ENCODE measurements at regions not wholly inside any gene's neighbourhood (a gene's known extent, or its start where the extent isn't known, plus 50 kb on each side); places are given as distances from the start of the nearest gene placed in this dataset.
A peak's percentile ranks its signal among the peaks of the same experiment; 100 is the strongest.
"Not testable (repeated sequence)": the region's sequence is repeated elsewhere in the genome, so short reads cannot be mapped to it uniquely, and the experiment has no call there.

GRCh38 chr3:162584986-162585385, 1088.4 kb downstream of the OTOL1 start:
- DNase-seq, result no peak

DNA sequence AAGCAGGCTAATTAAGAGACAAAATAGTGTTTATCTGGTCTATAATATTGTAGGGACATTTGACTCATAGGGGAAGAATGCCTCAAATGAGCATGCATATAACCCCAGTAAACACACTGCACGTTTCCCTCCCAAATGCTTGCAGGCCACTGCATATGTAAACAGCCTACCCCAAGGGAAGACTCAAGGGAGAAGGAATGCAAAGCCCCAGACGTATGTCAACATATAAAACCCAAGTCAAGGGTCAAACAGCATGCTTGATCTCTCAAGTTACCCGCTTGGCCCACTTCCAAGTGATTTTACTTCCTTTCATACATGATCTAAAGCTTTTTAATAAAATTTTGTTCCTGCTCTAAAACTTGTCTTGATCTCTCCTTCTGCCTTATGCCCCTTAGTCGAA, 1090.0 kb downstream of the OTOL1 start:
- DNase-seq, result peak; percentile 7

GRCh38 chr3:162597226-162597625, 1100.6 kb downstream of the OTOL1 start:
- no peak for DNase-seq

DNA sequence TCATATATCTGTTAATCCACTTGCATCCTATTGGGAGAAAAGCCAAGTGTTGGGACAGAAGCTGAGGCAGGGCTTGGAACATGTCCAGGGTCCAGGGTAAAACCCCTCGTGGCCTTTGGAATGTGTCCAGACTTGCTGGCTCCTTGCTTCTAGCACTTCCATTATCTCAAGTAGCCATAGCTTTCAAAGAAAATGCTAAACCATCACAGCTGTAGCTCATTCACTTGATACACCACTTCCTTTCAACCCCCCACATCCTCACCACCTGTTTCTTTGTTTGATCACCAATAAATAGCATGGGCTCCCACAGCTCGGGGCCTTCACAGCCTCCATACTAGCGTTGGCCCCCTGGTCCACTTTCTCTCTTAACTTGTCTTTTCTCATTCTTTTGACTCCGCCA, 1101.9 kb downstream of the OTOL1 start:
- not testable (repeated sequence) for DNase-seq

- DNase-seq, result not testable (repeated sequence)
These were observed 1103.1 kb downstream of the OTOL1 start for GRCh38 chr3:162599742-162600141.

DNA sequence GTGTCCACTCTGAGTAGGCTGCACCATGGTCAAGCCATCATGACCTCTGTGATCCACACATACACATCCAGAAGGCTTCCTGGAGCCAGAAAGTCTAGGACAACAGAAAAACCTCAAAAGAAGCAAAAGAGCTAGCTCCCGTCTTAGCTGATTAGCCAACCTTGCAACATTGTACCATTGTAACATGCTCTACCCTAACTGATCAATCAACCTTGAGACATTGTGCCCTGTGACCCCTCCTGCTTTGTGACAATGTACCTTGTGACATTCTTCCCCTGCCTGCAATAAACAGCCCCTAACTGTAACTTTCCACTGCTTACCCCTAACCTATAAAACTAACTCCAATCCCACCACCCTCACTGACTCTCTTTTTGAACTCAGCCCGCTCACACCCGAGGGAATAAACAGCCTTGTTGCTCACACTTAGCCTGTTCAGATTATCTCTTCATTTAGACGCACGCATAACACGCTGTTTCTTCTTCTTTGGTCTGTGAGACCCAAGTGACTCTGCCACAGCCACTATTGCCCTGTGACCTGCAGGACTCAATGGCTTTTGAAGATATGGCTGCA, 1104.6 kb downstream of the OTOL1 start:
- no peak for DNase-seq

DNA sequence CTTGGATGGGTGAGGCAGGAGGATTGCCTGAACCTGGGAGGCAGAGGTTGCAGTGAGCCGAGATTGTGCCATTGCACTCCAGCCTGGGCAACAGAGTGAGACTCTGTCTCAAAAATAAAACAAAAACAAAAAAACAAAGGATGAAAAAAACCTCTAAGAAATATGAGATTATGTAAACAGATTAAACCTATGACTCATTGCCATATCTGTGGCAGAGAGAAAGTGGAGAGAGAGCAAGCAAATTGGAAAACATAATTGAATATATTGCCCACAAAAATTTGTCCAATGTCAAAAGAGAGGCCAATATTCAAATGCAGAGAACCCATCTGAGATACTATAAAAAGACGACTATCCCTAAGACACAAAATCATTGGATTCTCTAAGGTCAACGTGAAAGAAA, 1106.0 kb downstream of the OTOL1 start:
- DNase-seq, result no peak

DNA sequence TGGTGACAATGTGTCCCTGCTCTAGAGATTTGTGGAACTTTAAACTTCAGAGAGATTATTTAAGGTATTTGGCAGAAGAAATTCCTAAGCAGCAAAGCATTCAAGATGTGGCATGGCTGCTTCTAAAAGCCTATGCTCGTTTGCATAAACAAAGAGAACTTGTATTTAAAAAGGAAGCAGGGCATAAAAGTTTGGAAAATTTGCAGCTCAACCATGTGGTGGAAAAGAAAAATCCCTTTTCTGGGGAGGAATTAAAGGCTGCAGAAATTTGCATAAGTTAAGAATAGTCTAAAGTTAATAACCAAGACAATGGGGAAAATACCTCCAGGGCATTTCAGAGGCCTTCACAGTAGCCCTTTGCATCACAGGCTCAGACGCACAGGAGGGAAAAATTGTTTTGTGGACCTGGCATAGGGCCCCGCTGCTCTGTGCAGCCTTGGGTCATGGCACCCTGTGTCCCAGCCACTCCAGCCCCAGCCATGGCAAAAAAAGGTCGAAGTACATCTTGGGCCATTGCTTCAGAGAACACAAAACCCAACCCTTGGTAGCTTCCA, 1109.1 kb downstream of the OTOL1 start:
- no peak for DNase-seq

DNA sequence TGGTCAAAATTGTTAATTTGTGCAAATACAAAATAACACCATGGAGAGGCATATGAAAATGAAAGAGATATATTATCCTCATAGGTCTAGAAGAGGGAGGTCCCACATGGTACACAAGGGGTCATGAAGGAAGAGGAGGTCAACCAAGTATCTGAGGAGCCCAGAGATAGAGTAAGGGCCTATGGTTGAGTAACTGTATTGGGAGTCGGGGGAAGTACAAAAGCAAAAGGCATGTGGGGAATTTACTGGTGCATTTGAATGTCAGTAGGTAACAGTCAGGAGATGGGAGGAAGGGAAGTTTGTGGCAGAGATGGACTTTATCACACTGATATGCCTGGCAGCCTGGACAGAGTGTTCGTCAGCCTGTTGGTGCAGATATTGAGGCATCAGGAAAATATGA, 1113.7 kb downstream of the OTOL1 start:
- peak; percentile 88 for DNase-seq

GRCh38 chr3:162612991-162613390, 1116.4 kb downstream of the OTOL1 start:
- no peak for DNase-seq

GRCh38 chr3:162626172-162626571, 1129.6 kb downstream of the OTOL1 start:
- no peak for DNase-seq

- no peak for DNase-seq
These were observed 1131.9 kb downstream of the OTOL1 start for GRCh38 chr3:162628531-162628930.

GRCh38 chr3:162629372-162629771, 1132.8 kb downstream of the OTOL1 start:
- no peak for DNase-seq

GRCh38 chr3:162632672-162633071, 1136.1 kb downstream of the OTOL1 start:
- DNase-seq, result no peak

DNA sequence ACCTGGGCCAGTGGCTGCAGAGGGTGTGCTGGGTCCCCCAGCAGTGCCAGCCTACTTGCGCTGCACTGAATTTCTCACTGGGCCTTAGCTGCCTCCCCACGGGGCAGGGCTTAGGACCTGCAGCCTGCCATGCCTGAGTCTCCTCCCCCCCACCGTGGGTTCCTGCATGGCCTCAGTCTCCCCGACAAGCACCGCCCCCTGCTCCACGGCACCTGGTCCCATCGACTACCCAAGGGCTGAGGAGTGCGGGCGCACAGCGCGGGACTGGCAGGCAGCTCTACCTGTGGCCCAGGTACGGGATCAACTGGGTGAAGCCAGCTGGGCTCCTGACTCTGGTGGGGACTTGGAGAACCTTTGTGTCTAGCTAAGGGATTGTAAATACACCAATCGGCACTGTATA, 1143.6 kb downstream of the OTOL1 start:
- not testable (repeated sequence) for DNase-seq

DNA sequence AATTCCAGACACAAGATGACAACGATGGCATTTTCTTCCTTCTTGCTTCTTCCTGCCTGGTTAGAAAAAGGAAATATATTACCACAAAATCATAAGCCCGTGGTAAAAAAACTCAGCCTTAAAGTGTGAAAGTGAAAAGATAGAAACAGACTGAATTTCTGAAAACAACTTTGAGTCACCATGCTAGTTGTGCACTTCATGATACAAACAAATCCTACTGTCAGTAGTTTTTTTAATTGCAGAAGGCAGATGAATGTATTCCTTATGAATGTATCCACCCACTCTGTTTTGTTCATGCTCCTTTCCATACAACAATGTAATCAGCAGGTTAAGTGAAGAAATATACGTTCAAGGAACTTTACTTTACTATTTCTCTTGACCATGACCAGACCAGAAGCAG, 1144.7 kb downstream of the OTOL1 start:
- no peak for DNase-seq

- DNase-seq, result no peak
These were observed 1145.3 kb downstream of the OTOL1 start for GRCh38 chr3:162641907-162642306.

GRCh38 chr3:162643245-162643644, 1146.6 kb downstream of the OTOL1 start:
- peak; percentile 35 for DNase-seq

DNA sequence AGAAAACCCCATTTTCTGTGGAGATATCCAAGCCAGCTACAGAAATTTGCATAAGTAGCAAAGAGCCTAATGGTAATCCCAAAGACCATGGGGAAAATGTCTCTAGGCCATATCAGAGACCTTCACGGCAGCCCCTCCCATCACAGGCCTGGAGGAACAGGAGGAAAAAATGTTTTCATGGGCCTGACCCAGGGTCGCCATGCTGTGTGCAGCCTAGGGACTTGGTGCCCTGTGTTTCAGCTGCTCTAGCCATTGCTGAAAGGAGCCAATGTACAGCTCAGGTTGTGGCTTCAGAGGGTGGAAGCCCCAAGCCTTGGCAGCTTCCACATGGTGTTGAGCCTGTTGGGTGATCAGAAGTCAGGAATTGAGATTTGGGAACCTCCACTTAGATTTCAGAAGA, 1150.7 kb downstream of the OTOL1 start:
- DNase-seq, result no peak

DNA sequence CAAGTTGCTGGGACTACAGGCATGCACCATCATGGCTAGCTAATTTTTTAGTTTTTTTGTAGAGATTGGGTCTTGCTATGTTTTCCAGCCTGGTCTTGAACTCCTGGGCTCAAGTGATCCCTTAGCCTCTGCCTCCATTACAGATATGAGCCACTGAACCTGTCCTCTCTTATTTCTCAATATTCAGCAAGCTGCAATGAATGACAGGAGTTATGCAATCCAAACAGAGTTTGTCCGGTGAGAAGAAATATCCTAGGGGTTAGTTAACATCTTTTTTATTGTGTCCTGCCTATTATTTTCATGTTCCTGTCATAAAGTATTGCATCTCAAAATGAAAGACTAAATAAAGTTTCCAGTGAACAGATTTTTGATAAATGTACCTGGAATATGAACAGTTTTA, 1161.4 kb downstream of the OTOL1 start:
- no peak for DNase-seq

DNA sequence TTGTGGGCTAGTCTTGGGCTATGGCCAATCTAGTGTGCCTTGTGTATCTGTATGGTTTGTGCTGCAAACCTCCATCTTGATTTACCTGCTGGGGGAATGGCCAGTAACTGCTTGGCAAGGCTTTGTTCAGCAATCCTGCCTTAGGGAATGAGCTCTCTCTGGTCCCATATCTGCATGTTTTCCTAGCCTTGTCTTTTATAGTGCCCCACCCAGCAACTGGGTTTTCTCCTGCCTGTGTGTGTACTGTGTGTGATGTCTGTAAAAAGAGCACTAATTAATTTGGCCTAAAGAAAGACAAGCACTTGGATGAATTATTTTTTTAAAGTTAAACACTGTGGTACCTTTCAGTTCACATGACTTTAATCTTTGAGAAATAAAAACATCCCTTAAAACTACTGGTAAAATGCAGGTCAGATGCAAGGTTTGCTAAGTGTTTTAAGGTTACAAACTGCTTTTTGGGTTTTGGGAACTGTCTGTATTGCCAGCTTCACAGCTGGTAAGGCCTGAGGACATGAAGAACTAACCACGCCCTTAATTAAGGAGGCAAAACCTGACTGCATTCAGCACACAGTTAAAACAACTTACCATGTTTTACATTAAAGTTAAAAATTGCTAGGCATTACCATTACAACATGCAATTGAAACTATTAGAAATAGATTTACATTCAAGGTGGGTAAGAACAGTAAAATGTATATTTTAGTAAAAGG, 1169.2 kb downstream of the OTOL1 start:
- DNase-seq, result no peak

- DNase-seq, result no peak
These were observed 1170.2 kb downstream of the OTOL1 start for GRCh38 chr3:162666835-162667234.

DNA sequence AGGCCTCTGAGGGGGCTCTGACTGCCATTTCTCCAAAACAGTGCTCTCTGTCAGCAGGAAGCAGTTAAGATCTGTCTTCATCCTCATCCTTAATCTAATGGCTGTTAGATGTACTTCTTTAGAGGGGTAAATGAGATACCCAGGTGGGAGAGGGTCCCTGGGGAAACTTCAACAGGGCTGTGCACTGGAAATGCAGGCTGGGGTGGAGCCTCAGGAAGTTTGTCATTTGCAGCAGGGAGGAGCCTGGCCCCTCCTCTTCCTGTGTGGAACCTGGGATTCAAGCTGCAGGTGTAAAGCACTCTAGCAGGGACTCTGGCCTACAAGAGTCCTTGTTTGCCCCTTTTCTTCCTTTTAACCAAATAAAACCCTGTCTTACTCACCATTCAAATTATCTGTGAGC, 1173.6 kb downstream of the OTOL1 start:
- DNase-seq, result no peak

DNA sequence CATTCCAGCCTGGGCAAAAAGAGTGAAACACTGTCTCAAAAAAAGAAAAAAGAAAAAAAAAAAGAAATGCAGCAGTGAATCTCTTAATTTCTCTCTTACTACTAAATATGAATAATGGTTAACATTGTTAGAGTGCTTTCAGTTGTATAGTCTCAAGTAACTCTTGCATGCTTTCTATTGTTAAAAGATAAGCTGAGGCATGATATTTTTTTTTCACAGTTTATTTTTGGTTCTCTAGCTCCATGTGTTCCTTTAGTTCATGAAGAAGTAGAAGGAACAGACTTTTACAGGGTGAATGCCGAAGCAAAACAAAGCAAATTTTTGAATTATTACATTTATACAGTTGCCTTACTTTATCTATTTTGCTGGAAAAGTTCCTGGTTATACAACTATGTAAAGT, 1180.9 kb downstream of the OTOL1 start:
- DNase-seq, result no peak

- DNase-seq, result no peak
These were observed 1182.3 kb downstream of the OTOL1 start for GRCh38 chr3:162678941-162679340.
